Skeletal muscle satellite cell (primary cell): ENCODE measurements at regions not wholly inside any gene's neighbourhood (a gene's known extent, or its start where the extent isn't known, plus 50 kb on each side); places are given as distances from the start of the nearest gene placed in this dataset.

ENCODE experiments used
- H3K27me3 ChIP-seq: 2 replicates; pipeline ENCODE4 v1.7.0; 2013; ENCODE audit warnings: low read length; ENCODE audit not compliant: control insufficient read depth, insufficient read depth
- H3K36me3 ChIP-seq: 2 replicates; pipeline ENCODE4 v1.7.0; 2013; ENCODE audit warnings: mild to moderate bottlenecking, control low read depth, low read length; ENCODE audit not compliant: insufficient read depth
- H3K4me1 ChIP-seq: 2 replicates; pipeline ENCODE4 v1.7.0; 2013; ENCODE audit warnings: low read length; ENCODE audit not compliant: control insufficient read depth, insufficient read depth
- H3K4me2 ChIP-seq: 2 replicates; pipeline ENCODE4 v1.7.0; 2013; ENCODE audit warnings: mild to moderate bottlenecking, low read length
- H3K4me3 ChIP-seq: 2 replicates; pipeline ENCODE4 v1.7.0; 2013; ENCODE audit warnings: low read length
- H3K9ac ChIP-seq: 2 replicates; pipeline ENCODE4 v1.7.0; 2013; ENCODE audit warnings: mild to moderate bottlenecking, low read depth, low read length, moderate library complexity
- H3K9me3 ChIP-seq: replicated peaks from 2 replicates; pipeline ENCODE4 v1.7.0; 2013; ENCODE audit warnings: mild to moderate bottlenecking, control low read depth, low read length

GRCh38 chr11:134905928-134906327 lies 493.9 kb upstream of the B3GAT1 start:
- H3K4me2 ChIP-seq, result no peak overlapping the region
- H3K4me3 ChIP-seq, result no peak overlapping the region
- H3K36me3 ChIP-seq, result no peaks in the 10 kb centered on the region
- no peaks in the 10 kb centered on the region for H3K27me3 ChIP-seq
- no peaks in the 10 kb centered on the region for H3K9me3 ChIP-seq
- no peaks in the 10 kb centered on the region for H3K4me1 ChIP-seq
- no peak overlapping the region for H3K9ac ChIP-seq

- Histone ChIP-seq H3K36me3 (no peaks in the 10 kb centered on the region), H3K9ac (no peak overlapping the region), H3K4me2 (no peak overlapping the region), H3K4me1 (no peaks in the 10 kb centered on the region), H3K4me3 (no peak overlapping the region), H3K9me3 (no peaks in the 10 kb centered on the region), H3K27me3 (no peaks in the 10 kb centered on the region)
Observed at GRCh38 chr11:134905517-134905916, 493.5 kb upstream of the B3GAT1 start.

- Histone ChIP-seq H3K4me1 (no peaks in the 10 kb centered on the region), H3K27me3 (no peaks in the 10 kb centered on the region), H3K4me3 (no peak overlapping the region), H3K4me2 (no peak overlapping the region), H3K36me3 (no peaks in the 10 kb centered on the region), H3K9ac (no peak overlapping the region), H3K9me3 (no peaks in the 10 kb centered on the region)
Observed at GRCh38 chr11:134904103-134904790, 492.2 kb upstream of the B3GAT1 start.

DNA sequence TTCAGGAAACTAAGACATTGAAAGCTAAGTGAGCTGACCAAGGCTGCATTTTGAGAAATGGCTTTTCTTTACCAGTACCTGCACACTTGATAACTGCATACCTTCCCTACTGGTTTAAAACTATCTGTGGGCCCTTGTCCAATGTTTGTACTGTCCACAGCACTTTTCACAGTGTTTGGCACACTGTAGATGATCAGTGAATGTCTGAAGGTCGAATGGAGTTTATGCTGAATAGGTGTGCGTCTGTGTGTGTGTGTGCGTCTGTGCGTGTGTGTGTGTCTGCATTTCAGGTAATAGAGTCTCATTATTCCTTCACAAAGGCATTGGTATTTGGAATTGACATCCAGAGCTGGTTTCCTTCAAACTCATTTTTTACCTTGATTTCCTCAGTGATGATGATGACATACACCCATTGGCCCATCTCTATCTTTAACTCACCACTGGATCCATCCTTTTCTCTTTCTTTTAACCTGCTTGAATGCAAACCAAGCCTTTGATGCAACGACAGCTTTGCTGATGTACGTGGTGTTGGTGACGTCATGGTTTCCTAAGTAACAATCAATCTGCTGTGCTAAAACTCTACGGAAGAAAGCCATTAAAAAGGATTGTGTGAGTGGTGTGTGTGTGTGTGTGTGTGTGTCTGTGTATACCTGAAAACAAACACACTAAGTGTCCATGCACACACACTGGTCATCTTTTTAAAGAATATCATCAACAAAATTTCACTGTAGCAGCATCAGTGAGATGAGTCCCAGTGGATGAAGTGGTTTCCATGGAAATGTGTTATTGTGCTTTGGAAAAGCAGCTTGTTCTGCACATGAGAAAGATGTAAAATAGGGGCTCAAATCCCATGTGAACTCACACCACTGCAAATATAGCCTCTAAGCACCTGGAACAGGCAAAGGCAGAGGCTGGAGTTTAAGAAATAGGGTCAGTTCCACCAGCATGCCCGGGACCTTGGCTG lies 490.2 kb upstream of the B3GAT1 start:
- peaks cover 2% of the 10 kb centered on the region for H3K9me3 ChIP-seq
- no peaks in the 10 kb centered on the region for H3K4me1 ChIP-seq
- no peak overlapping the region for H3K4me2 ChIP-seq
- no peak overlapping the region for H3K9ac ChIP-seq
- no peaks in the 10 kb centered on the region for H3K27me3 ChIP-seq
- no peak overlapping the region for H3K4me3 ChIP-seq
- no peaks in the 10 kb centered on the region for H3K36me3 ChIP-seq

- Histone ChIP-seq H3K27me3 (no peaks in the 10 kb centered on the region), H3K9me3 (peaks cover 2% of the 10 kb centered on the region), H3K36me3 (no peaks in the 10 kb centered on the region), H3K4me2 (no peak overlapping the region), H3K4me3 (no peak overlapping the region), H3K4me1 (no peaks in the 10 kb centered on the region), H3K9ac (no peak overlapping the region)
Observed at GRCh38 chr11:134901542-134901941, 489.5 kb upstream of the B3GAT1 start.

GRCh38 chr11:134893810-134894685 lies 482.0 kb upstream of the B3GAT1 start:
- H3K27me3 ChIP-seq, result no peaks in the 10 kb centered on the region
- H3K9ac ChIP-seq, result no peak overlapping the region
- peaks cover 2% of the 10 kb centered on the region for H3K9me3 ChIP-seq
- no peaks in the 10 kb centered on the region for H3K4me1 ChIP-seq
- H3K4me2 ChIP-seq, result no peak overlapping the region
- no peak overlapping the region for H3K4me3 ChIP-seq
- no peaks in the 10 kb centered on the region for H3K36me3 ChIP-seq

DNA sequence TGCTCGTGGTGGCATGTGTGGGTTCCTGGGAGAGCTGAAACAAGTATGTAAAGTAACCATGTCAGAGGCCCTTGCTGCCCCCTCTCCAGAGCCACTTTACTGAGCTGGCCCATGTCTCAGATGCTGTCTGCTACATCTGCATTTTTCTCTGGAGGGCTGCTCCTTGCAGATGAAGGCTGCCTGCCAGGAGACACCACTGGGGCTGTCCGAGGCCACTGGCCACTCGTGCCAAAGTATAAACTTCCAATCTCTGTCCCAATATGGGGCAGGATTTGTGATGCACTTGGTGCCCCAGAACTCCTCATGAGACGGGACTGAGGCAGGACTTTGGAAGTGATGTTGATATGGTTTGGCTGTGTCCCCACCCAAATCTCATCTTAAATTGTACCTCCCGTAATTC lies 478.4 kb upstream of the B3GAT1 start:
- Histone ChIP-seq H3K4me1 (no peaks in the 10 kb centered on the region), H3K9me3 (no peaks in the 10 kb centered on the region), H3K27me3 (no peaks in the 10 kb centered on the region), H3K4me3 (no peak overlapping the region), H3K9ac (no peak overlapping the region), H3K4me2 (no peak overlapping the region), H3K36me3 (no peaks in the 10 kb centered on the region)

DNA sequence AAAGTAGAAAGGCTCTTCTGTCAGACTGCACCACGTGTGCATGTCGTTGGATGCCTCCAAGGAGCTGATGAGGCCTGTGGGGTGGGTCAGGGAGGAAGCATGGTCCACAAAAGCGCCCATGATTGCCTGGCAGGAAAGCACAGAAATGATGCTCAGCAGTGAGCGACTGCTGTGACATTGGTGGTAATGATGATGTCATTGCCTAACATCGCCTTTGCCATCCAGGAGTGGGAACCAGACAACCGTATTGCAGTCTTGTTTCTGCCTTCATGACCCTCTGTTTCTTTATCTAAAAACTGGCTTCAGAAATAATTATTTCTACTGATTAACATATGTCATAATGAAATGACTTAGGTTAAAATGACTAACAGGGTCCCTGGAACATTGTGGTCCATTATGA lies 477.8 kb upstream of the B3GAT1 start:
- H3K9me3 ChIP-seq, result no peaks in the 10 kb centered on the region
- no peaks in the 10 kb centered on the region for H3K36me3 ChIP-seq
- no peak overlapping the region for H3K9ac ChIP-seq
- no peaks in the 10 kb centered on the region for H3K27me3 ChIP-seq
- no peaks in the 10 kb centered on the region for H3K4me1 ChIP-seq
- H3K4me2 ChIP-seq, result no peak overlapping the region
- no peak overlapping the region for H3K4me3 ChIP-seq

DNA sequence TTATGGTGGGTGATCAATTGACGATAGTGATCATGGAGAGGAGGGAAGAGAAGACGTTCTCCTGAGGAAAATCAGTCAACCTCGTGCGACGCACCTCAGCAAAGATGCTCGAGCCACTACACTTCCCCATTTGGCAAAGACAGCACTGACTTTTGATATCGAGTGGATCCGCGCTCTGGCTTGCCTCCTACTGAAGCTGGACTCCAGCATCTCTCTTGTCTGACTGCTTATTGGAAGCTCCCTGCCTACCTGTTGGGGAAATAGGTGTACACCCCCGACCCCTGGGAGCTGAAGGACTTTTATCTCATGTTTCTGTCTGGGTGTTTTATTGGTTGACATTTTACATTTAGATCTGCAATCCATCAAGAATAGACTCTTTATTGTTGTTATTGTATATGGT lies 476.8 kb upstream of the B3GAT1 start:
- H3K4me1 ChIP-seq, result no peaks in the 10 kb centered on the region
- no peak overlapping the region for H3K4me3 ChIP-seq
- H3K9me3 ChIP-seq, result no peaks in the 10 kb centered on the region
- H3K9ac ChIP-seq, result no peak overlapping the region
- no peaks in the 10 kb centered on the region for H3K27me3 ChIP-seq
- H3K36me3 ChIP-seq, result no peaks in the 10 kb centered on the region
- H3K4me2 ChIP-seq, result no peak overlapping the region

GRCh38 chr11:134887896-134888295 lies 475.9 kb upstream of the B3GAT1 start:
- no peaks in the 10 kb centered on the region for H3K4me1 ChIP-seq
- no peaks in the 10 kb centered on the region for H3K36me3 ChIP-seq
- no peak overlapping the region for H3K9ac ChIP-seq
- no peak overlapping the region for H3K4me2 ChIP-seq
- no peaks in the 10 kb centered on the region for H3K9me3 ChIP-seq
- H3K4me3 ChIP-seq, result no peak overlapping the region
- no peaks in the 10 kb centered on the region for H3K27me3 ChIP-seq

DNA sequence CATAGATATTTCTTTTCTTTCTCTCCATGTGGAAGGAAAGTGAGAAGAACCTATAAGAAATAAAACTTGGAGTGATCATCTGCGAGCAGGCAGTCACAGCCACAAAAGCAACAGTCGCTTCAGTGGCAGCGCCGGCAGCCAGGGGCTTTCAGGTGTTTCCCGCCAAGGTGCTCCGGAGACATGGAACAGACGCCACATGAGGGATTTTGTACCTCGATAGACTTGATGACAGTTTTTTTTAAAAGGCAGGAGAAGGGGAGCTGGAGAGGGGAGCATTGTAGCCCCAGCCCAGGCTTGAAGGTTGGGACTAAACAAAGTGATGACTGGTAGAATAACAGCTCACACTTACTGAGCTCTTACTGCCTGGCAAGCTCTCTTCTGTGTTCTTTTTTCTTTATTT lies 471.4 kb upstream of the B3GAT1 start:
- H3K9ac ChIP-seq, result no peak overlapping the region
- no peaks in the 10 kb centered on the region for H3K4me1 ChIP-seq
- no peak overlapping the region for H3K4me2 ChIP-seq
- peaks cover 8% of the 10 kb centered on the region for H3K9me3 ChIP-seq
- H3K4me3 ChIP-seq, result no peak overlapping the region
- H3K36me3 ChIP-seq, result no peaks in the 10 kb centered on the region
- H3K27me3 ChIP-seq, result no peaks in the 10 kb centered on the region
